Mesendoderm (in vitro differentiated cells): ENCODE measurements at regions not wholly inside any gene's neighbourhood (a gene's known extent, or its start where the extent isn't known, plus 50 kb on each side); places are given as distances from the start of the nearest gene placed in this dataset.

Experiments
- DNase-seq: peaks from one replicate; pipeline ENCODE4 v3.0.0; 2013
- H2AK5ac ChIP-seq: 2 replicates; pipeline ENCODE4 v1.6.1; 2013; ENCODE audit warnings: low read length, inconsistent platforms
- H2BK120ac ChIP-seq: 2 replicates; pipeline ENCODE4 v1.6.1; 2013; ENCODE audit warnings: low read depth, mild to moderate bottlenecking, low read length, moderate library complexity, mixed read lengths
- H2BK15ac ChIP-seq: replicated peaks from 2 replicates; pipeline ENCODE4 v1.6.1; 2013; ENCODE audit warnings: low read depth, mild to moderate bottlenecking, moderate library complexity
- H2BK5ac ChIP-seq: 2 replicates; pipeline ENCODE4 v1.6.1; 2013; ENCODE audit warnings: low read length, inconsistent platforms
- H3K18ac ChIP-seq: 2 replicates; pipeline ENCODE4 v1.6.1; 2013; ENCODE audit warnings: mild to moderate bottlenecking, low read length, mixed read lengths
- H3K23ac ChIP-seq: one replicate; pipeline ENCODE4 v1.6.1; 2013; ENCODE audit warnings: low read length
- H3K27ac ChIP-seq: 2 replicates; pipeline ENCODE4 v1.5.1; 2013; ENCODE audit warnings: low read depth, mild to moderate bottlenecking, inconsistent platforms, low read length, moderate library complexity
- H3K27me3 ChIP-seq: 2 replicates; pipeline ENCODE4 v1.6.1; 2013; ENCODE audit warnings: low read length, control low read depth, mild to moderate bottlenecking, inconsistent platforms; ENCODE audit not compliant: insufficient read depth, poor library complexity
- H3K36me3 ChIP-seq: 2 replicates; pipeline ENCODE4 v1.6.1; 2013; ENCODE audit warnings: low read length, inconsistent platforms; ENCODE audit not compliant: control insufficient read depth, insufficient read depth
- H3K4ac ChIP-seq: one replicate; pipeline ENCODE4 v1.6.1; 2013; ENCODE audit warnings: low read depth, mild to moderate bottlenecking, low read length, moderate library complexity
- H3K4me1 ChIP-seq: 2 replicates; pipeline ENCODE4 v1.6.1; 2013; ENCODE audit warnings: low read depth, low read length, inconsistent platforms; ENCODE audit not compliant: control insufficient read depth
- H3K4me2 ChIP-seq: 2 replicates; pipeline ENCODE4 v1.6.1; 2013; ENCODE audit warnings: low read length
- H3K4me3 ChIP-seq: 2 replicates; pipeline ENCODE4 v1.5.1; 2013; ENCODE audit warnings: mild to moderate bottlenecking, low read length
- H3K56ac ChIP-seq: one replicate; pipeline ENCODE4 v1.6.1; 2013; ENCODE audit warnings: low read length
- H3K79me1 ChIP-seq: 2 replicates; pipeline ENCODE4 v1.6.1; 2013; ENCODE audit warnings: low read length, inconsistent platforms
- H3K79me2 ChIP-seq: 2 replicates; pipeline ENCODE4 v1.6.1; 2013; ENCODE audit warnings: mild to moderate bottlenecking, low read length; ENCODE audit not compliant: control insufficient read depth, insufficient read depth
- H3K9ac ChIP-seq: 2 replicates; pipeline ENCODE4 v1.6.1; 2013; ENCODE audit warnings: low read length, inconsistent platforms
- H4K5ac ChIP-seq: one replicate; pipeline ENCODE4 v1.6.1; 2013; ENCODE audit warnings: low read length
- H4K8ac ChIP-seq: one replicate; pipeline ENCODE4 v1.6.1; 2013; ENCODE audit warnings: low read depth, mild to moderate bottlenecking, control low read depth, low read length, moderate library complexity
- WGBS: extraction: QIAGEN DNeasy Blood & Tissue Kit; methylation state at CpG from one replicate; pipeline ENCODE4 v1.1.7; 2013; ENCODE audit warnings: low lambda C conversion rate, missing lambda C conversion rate; ENCODE audit not compliant: insufficient coverage; ENCODE audit errors: extremely low coverage; 5-methylcytosine and 5-hydroxymethylcytosine counted together

DNA sequence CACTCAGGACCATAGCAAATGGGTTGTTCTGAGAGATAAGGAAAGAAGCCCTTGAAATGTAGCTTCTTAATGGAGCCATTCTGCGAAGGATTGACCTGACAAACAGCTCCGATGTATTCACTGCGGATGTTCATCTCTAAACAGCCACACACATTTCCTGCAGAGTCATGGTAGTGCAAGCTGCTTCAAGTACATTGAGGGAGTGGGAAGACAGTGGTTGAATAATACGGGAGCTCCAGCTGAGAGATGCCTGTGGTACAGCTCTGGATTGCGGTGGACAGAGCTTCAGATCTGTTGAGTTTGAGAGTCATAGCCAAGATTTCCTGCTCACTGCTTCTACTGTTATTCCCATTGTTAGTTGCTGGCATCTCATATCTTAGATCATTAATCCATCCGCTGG, 86.6 kb downstream of the ZBTB18 start:
- Histone ChIP-seq H2BK5ac (no peak overlapping the region), H3K18ac (no peak overlapping the region), H3K27ac (no peak overlapping the region), H3K4me2 (no peak overlapping the region), H2BK120ac (no peak overlapping the region), H2BK15ac (no peak overlapping the region), H3K4me1 (no peaks in the 10 kb centered on the region), H3K27me3 (no peaks in the 10 kb centered on the region), H4K5ac (no peak overlapping the region), H3K36me3 (no peaks in the 10 kb centered on the region), H2AK5ac (no peak overlapping the region), H3K4ac (no peak overlapping the region), H3K79me2 (no peaks in the 10 kb centered on the region), H3K79me1 (no peaks in the 10 kb centered on the region), H3K4me3 (no peak overlapping the region), H3K56ac (no peak overlapping the region), H3K9ac (no peak overlapping the region), H3K23ac (no peak overlapping the region), H4K8ac (no peak overlapping the region)
- no CpG with 5 or more reads among the region's 6 CpGs for WGBS
- DNase-seq: no peak

DNA sequence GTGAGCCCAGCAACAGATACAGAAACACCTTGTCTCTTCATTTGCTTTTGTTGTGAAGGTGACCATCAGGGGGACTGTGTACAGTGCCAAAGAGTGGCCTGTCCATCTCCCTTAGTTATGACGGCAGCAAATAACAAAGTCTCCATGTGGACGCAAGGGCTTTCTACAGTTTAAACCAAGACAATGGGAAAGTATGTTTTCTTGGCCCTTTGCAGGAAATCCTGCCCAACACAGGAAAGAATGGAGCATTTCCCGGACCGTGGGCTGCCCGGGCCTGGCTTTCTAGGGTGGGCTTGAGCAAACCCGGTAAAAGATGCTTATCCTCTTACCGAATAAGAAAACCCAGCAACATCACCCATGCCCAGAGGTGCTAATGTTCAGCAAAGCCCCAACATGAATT, 87.3 kb downstream of the ZBTB18 start:
- Histone ChIP-seq H2BK120ac (no peak overlapping the region), H3K79me1 (no peaks in the 10 kb centered on the region), H2AK5ac (no peak overlapping the region), H3K56ac (no peak overlapping the region), H3K23ac (no peak overlapping the region), H3K9ac (no peak overlapping the region), H3K4me2 (no peak overlapping the region), H2BK5ac (no peak overlapping the region), H3K79me2 (no peaks in the 10 kb centered on the region), H3K36me3 (no peaks in the 10 kb centered on the region), H3K4me1 (no peaks in the 10 kb centered on the region), H3K18ac (no peak overlapping the region), H3K4me3 (no peak overlapping the region), H4K8ac (no peak overlapping the region), H4K5ac (no peak overlapping the region), H2BK15ac (no peak overlapping the region), H3K27ac (no peak overlapping the region), H3K27me3 (no peaks in the 10 kb centered on the region), H3K4ac (no peak overlapping the region)
- DNase-seq: no peak
- WGBS: no CpG with 5 or more reads among the region's 7 CpGs

DNA sequence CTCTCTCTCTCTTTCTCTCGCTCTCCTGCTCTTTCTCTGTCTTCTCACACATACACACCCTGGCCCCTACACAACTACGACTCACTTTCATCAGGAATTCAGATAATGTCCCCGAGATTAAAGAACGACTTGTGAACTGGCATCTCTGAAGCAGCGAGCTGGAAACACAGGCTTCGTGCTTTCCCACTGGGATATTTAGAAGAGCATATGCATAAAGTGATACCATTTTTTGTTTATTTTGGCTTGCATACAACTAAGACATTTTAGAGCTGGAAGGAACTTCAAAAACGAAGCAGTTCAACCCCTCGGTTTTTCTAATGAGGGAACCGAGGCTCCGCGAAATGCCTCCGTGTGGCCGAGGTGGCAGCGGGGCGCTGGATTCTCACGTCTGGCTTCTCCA, 88.6 kb downstream of the ZBTB18 start:
- no CpG with 5 or more reads among the region's 16 CpGs for WGBS
- no peak overlapping the region for H3K4me2 ChIP-seq
- H3K4me3 ChIP-seq: no peak overlapping the region
- H3K4me1 ChIP-seq: no peaks in the 10 kb centered on the region
- no peak overlapping the region for H3K56ac ChIP-seq
- H2BK15ac ChIP-seq: no peak overlapping the region
- no peak overlapping the region for H2AK5ac ChIP-seq
- DNase-seq: peak; percentile 28
- no peak overlapping the region for H4K8ac ChIP-seq
- H2BK120ac ChIP-seq: no peak overlapping the region
- no peak overlapping the region for H2BK5ac ChIP-seq
- H3K23ac ChIP-seq: no peak overlapping the region
- H4K5ac ChIP-seq: no peak overlapping the region
- H3K4ac ChIP-seq: no peak overlapping the region
- H3K36me3 ChIP-seq: no peaks in the 10 kb centered on the region
- H3K9ac ChIP-seq: no peak overlapping the region
- H3K27me3 ChIP-seq: no peaks in the 10 kb centered on the region
- no peaks in the 10 kb centered on the region for H3K79me1 ChIP-seq
- H3K27ac ChIP-seq: no peak overlapping the region
- H3K18ac ChIP-seq: no peak overlapping the region
- H3K79me2 ChIP-seq: no peaks in the 10 kb centered on the region

DNA sequence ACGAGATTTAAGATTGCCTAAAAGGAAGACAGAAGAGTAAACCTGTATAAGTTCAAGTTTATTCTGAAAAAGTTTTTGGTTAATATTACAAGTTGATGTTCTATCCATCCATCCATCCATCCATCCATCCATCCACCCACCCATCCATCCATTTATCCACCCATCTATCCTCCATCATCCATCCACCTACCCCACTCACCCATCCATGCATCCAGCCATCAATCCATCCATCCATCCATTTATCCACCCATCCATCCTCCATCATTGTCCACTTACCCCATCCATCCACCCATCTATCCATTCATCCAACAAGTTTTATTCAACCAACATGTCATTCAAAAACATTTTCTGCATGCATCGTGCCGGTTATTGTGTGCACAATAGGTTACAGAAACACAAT, 89.3 kb downstream of the ZBTB18 start:
- Histone ChIP-seq H2AK5ac (no peak overlapping the region), H3K18ac (no peak overlapping the region), H3K23ac (no peak overlapping the region), H3K27me3 (no peaks in the 10 kb centered on the region), H2BK5ac (no peak overlapping the region), H3K56ac (no peak overlapping the region), H3K4me2 (no peak overlapping the region), H2BK120ac (no peak overlapping the region), H3K4ac (no peak overlapping the region), H3K36me3 (no peaks in the 10 kb centered on the region), H3K4me3 (no peak overlapping the region), H3K9ac (no peak overlapping the region), H3K79me2 (no peaks in the 10 kb centered on the region), H3K4me1 (no peaks in the 10 kb centered on the region), H4K5ac (no peak overlapping the region), H3K27ac (no peak overlapping the region), H4K8ac (no peak overlapping the region), H3K79me1 (no peaks in the 10 kb centered on the region), H2BK15ac (no peak overlapping the region)
- DNase-seq: no peak
- WGBS: no CpG with 5 or more reads among the region's 3 CpGs

DNA sequence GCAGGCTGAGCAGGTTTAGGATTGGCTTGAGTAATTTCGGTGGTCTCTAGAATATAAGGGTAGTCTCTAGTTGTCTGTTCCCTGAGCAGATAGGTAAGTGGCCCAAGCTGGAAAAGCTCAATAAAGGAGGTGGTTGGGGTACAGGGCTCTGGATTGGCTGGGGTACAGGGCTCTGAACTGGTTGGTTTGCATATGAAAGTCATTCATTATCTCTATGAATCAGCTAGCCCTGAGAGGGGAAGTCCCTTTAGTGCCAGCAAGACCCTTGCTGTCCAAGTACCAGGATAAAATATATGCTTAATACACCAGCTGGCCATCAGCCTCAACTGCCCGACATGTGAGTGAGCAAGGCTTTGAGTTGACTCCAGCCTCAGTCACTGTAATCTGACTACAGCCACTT, 93.0 kb downstream of the ZBTB18 start:
- Histone ChIP-seq H2AK5ac (no peak overlapping the region), H3K27ac (no peak overlapping the region), H3K4ac (no peak overlapping the region), H3K4me3 (no peak overlapping the region), H3K79me1 (no peaks in the 10 kb centered on the region), H3K9ac (no peak overlapping the region), H4K8ac (no peak overlapping the region), H4K5ac (no peak overlapping the region), H3K4me1 (no peaks in the 10 kb centered on the region), H3K4me2 (no peak overlapping the region), H2BK15ac (no peak overlapping the region), H3K18ac (no peak overlapping the region), H3K79me2 (no peaks in the 10 kb centered on the region), H3K36me3 (no peaks in the 10 kb centered on the region), H3K27me3 (no peaks in the 10 kb centered on the region), H2BK5ac (no peak overlapping the region), H2BK120ac (no peak overlapping the region), H3K23ac (no peak overlapping the region), H3K56ac (no peak overlapping the region)
- no peak for DNase-seq
- no CpG with 5 or more reads among the region's 2 CpGs for WGBS

DNA sequence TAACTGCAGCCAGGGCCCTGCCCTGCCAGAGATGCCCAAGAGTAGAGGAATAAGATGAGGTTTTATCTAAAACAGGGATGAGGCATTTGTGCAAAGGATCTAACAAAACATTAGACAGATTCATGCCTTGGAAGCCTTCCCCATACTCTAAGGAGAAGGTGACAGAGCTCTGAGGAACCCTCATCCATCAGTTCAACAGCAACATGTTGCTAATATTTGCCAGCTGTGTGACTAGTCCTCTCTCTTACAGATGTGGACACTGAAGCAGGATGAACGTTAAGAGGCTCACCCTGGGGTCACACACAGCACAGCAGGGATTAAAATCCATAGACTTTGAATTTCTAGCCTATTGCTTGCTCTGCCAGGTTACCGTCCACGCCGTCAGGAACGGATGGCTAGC, 99.0 kb downstream of the ZBTB18 start:
- Histone ChIP-seq H2BK15ac (no peak overlapping the region), H3K4me3 (no peak overlapping the region), H3K4ac (no peak overlapping the region), H4K5ac (no peak overlapping the region), H3K18ac (no peak overlapping the region), H3K4me2 (no peak overlapping the region), H2BK120ac (no peak overlapping the region), H3K27me3 (no peaks in the 10 kb centered on the region), H3K9ac (no peak overlapping the region), H3K36me3 (no peaks in the 10 kb centered on the region), H3K4me1 (no peaks in the 10 kb centered on the region), H4K8ac (no peak overlapping the region), H3K23ac (no peak overlapping the region), H3K79me2 (no peaks in the 10 kb centered on the region), H3K27ac (no peak overlapping the region), H2AK5ac (no peak overlapping the region), H3K79me1 (no peaks in the 10 kb centered on the region), H2BK5ac (no peak overlapping the region), H3K56ac (no peak overlapping the region)
- WGBS: no CpG with 5 or more reads among the region's 5 CpGs
- DNase-seq: no peak
